Fibroblast of peridontal ligament (primary cell): ENCODE measurements at regions not wholly inside any gene's neighbourhood (a gene's known extent, or its start where the extent isn't known, plus 50 kb on each side); places are given as distances from the start of the nearest gene placed in this dataset.
"Not testable (repeated sequence)": the region's sequence is repeated elsewhere in the genome, so short reads cannot be mapped to it uniquely, and the experiment has no call there.

Experiments used
- DNase-seq: peaks from one replicate; pipeline ENCODE4 v3.0.0-alpha.2; 2010; ENCODE audit errors: extremely low read depth

DNA sequence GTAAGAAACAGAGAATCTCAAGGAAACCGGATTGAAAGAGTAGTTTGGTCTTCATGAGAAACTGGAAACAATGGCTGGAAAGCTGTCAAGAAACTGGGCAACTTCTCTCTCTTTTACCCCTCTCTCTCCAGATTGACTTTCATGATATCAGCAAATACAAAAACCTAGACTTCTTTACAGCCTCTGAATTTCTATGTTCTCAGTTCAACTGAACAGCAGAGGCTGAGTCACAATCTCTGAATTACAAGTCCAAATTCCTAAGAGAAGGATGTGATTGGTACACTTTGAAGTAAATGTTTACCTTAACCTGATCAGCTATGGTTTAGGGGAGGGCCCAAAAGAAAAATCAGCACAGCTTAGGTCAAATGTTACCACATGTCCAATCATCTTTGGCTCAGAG, 974.9 kb downstream of the RPA4 start:
- no peak for DNase-seq

- no peak for DNase-seq
Measured at GRCh38 chrX:97860226-97860625, 976.5 kb downstream of the RPA4 start.

- no peak for DNase-seq
Measured at GRCh38 chrX:97863261-97863660, 979.6 kb downstream of the RPA4 start.

- DNase-seq: no peak
Measured at GRCh38 chrX:97867266-97867665, 983.6 kb downstream of the RPA4 start.

GRCh38 chrX:97876697-97877407, 993.1 kb downstream of the RPA4 start:
- DNase-seq: no peak

- DNase-seq: no peak
Measured at GRCh38 chrX:97882306-97882705, 998.6 kb downstream of the RPA4 start.

DNA sequence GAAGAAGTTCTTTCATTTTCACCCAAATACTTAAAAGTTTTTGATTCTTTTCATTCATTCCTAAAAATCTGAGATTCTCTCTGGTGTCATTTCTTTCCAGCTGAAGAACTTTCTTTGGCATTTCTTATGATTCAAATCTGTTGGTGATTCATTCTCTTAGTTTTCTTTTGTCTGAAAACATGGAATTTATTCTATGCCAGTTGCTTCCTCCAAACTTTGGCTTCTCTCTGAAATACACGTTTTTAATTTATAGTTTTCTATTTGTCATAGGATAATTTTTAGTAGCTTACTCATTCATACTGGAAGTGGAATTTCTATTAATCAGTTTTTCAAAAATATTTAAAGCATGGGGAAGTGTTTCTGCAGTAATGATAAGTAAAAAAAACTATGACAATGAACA, 1012.0 kb downstream of the RPA4 start:
- no peak for DNase-seq

GRCh38 chrX:97897998-97898397, 1014.3 kb downstream of the RPA4 start:
- DNase-seq: no peak

DNA sequence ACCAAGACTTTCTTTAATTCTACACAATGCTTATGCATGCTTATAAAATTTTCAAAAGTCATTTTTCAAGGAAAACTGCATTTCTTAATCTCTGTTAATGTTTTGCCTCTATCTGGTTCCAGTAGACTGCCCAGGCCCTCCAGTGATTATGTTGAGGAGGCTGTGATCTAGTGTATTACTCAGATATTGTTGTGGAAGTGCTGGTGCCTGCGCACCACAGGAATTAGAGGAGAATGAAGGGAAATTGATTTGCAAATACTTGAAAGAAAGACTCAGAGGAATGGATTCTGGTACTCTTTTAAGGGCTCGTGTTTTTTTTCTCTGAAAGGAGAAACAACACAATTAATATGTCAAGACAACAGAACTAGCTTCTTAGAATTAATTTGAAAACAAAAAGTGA, 1015.1 kb downstream of the RPA4 start:
- DNase-seq: no peak

DNA sequence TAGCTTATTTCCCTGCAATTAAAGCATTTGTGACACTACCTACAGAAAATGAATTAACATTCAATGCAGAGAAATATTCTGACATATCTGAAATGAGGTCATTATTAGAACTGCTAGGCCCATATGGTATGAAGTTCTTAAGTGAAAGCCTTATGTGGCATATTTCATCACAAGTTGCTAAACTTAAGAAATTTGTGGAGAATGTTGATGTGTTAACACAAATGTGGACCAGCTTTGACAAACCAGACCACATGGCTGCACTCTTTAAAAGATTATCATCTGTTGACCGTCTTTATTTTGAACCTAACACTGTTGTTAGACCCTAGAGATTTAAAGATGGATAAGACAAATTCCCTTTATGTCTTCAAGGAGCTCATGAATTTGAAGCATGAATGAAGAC, 1024.1 kb downstream of the RPA4 start:
- no peak for DNase-seq

- no peak for DNase-seq
Measured at GRCh38 chrX:97909245-97909644, 1025.5 kb downstream of the RPA4 start.

GRCh38 chrX:97915390-97915789, 1031.7 kb downstream of the RPA4 start:
- DNase-seq: not testable (repeated sequence)

DNA sequence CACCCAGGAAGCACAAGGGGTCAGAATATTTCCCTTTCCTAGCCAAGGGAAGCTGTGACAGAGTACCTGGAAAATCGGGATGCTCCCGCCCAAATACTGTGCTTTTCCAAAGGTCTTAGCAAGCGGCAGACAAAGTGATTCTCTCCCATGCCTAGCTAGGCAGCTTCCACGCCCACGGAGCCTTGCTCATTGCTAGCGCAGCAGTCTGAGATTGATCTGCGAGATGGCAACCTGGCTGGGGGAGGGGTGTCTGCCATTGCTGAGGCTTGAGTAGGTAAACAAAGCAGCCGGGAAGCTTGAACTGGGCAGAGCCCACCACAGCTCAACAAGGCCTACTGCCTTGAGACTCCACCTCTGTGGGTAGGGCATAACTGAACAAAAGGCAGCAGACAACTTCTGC, 1037.5 kb downstream of the RPA4 start:
- DNase-seq: not testable (repeated sequence)

DNA sequence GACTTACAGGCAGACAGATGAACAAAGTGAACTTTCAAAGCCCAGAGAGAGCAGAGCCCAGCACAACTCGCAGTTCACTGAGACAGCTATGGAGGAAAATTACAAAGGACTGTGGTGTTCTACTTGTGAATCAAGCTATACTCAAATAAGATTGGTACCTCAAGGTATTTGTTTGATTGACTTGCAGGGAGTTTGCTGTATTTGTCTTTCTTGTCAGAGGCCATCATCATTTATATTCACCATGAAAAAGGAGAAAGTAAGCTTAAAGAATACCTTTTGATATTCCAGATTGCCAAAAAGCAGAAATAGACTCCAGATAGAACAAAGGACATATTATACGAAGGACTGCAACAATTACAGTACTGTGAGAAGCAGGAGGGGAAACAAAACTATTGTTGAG, 1047.9 kb downstream of the RPA4 start:
- DNase-seq: no peak

DNA sequence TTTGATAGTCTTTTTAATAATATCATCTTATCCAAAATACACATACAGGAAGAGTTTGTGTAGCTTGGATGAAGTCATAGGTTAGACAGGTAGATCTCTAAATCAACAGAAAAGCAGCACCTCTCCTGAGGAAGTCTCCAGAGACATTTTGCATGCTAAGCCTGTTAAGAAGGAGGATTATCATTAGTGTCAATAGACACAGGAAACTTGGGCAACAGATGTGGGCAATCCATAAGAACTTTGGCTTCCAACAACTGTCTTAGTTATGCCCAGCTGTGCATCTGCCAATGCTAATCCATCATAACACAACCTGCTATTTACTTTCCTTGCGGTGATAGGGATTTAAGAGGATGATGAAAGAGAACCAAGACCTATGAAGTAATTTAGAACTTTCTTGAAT, 1052.6 kb downstream of the RPA4 start:
- no peak for DNase-seq

- no peak for DNase-seq
Measured at GRCh38 chrX:97938706-97939105, 1055.0 kb downstream of the RPA4 start.

GRCh38 chrX:97968376-97969163, 1084.9 kb downstream of the RPA4 start:
- DNase-seq: no peak

DNA sequence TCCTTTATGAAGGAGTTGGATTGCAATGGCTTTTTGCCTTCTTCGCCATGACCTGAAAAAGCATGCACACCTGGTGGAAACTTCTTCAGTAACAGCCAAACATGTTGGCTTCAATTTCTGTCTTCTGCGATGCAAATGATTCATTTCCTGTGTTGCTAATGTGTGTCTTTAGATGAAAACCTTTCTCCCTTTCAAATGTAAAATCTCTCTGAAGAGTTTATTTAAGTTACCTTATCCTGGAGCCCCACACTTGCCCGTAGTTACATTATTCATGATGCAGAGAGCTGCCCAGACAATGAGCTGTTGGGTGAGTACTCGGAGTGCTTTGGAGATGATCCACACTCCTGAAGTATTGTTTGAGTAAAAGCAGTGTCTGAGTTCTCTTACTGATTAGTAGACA, 1100.9 kb downstream of the RPA4 start:
- DNase-seq: no peak

DNA sequence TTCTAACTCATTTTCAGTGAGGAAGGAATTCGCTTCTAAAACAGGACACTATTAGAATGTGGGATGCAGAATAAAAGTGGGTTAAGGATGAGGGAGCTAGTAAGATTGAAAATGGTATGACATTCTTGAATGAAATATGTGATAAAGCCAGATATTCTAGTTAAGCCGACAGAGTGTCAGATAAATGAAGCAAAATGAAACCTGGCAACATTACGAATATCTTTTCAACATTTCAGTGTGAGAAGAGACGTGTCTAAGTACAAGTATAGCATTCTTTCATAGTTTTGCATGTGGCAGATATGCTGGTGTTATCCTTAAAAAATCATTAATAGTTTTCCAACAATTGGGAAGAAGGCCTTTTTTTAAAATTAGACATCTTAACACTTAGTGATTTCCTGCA, 1101.4 kb downstream of the RPA4 start:
- no peak for DNase-seq

DNA sequence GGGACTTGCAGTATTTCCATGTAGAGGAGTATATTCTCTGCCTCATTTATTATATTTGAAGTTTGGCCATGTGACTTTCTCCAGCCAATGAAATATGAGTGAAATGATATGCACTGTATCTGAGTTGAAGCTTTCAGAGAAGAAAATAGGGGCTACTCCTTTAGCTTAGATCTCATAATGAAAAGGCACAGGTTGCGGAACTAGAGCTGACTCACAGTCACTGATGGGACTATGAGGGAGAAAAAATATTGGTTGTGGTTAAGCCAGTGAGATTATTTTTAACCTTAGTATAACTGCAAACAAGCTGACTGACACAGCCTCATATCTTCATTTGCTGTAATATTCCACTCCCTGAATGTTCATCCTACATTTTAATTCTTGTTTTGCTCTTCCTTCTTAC, 1104.3 kb downstream of the RPA4 start:
- DNase-seq: no peak

DNA sequence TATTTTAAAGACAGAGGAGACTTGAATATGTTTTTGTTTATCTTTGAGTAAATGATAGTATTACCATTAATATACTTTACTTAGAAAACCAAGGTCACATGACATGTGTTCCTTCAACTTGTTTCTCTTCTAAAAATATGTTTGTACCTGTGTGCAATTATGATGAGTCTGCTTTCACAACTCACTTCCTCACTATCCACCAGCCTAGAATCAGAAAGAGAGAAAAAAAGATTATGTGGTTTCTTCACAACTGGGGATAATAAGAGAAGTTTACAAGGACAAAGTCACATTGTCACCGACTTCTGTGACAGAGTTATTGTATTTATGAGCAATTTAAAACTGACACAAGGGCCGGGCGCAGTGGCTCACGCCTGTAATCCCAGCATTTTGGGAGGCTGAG, 1112.1 kb downstream of the RPA4 start:
- no peak for DNase-seq

- no peak for DNase-seq
Measured at GRCh38 chrX:98028691-98029090, 1145.0 kb downstream of the RPA4 start.

GRCh38 chrX:98029861-98030260, 1146.2 kb downstream of the RPA4 start:
- DNase-seq: no peak

DNA sequence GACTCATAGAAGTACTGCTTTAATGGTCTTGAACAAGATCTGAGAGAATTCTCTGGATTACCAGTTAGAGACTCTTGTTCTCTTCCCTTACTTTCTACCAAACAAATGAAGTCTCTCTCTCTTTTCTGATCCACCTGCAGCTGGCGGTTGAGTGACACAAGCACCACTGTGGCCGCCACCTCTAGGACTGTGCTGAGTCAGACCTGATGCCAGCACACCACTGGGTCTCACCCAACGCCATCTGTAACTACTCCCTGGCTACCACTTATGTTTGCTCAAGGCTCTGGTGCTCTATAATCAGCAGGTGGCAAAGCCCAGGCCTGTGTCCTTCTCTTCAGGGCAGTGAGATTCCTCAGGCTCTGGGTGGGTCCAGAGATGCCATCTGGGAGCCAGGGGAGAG, 1173.5 kb downstream of the RPA4 start:
- DNase-seq: no peak
